ENCODE measurements at regions not wholly inside any gene's neighbourhood (a gene's known extent, or its start where the extent isn't known, plus 50 kb on each side); places are given as distances from the start of the nearest gene placed in this dataset.
"Not testable (repeated sequence)": the region's sequence is repeated elsewhere in the genome, so short reads cannot be mapped to it uniquely, and the experiment has no call there.

DNA sequence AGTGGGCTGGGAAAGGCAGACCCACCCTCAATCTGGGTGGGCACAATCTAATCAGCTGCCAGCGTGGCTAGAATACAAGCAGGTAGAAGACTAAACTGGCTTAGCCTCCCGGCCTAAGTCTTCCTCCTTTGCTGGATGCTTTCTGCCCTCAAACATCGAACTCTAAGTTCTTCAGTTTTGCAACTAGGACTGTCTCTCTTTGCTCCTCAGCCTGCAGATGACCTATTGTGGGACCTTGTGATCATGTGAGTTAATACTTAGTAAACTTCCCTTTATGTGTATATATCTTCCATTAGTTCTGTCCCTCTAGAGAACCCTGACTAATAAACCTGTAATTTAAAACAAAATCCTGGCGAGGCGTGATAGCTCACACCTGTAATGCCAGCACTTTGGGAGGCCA lies 51.8 kb upstream of the SLC39A8 start:
- DNase-seq (ENCODE audit: low read depth); H3K4me3 ChIP-seq (ENCODE audit: control insufficient read depth, low read depth, low read length): not testable (repeated sequence)

DNA sequence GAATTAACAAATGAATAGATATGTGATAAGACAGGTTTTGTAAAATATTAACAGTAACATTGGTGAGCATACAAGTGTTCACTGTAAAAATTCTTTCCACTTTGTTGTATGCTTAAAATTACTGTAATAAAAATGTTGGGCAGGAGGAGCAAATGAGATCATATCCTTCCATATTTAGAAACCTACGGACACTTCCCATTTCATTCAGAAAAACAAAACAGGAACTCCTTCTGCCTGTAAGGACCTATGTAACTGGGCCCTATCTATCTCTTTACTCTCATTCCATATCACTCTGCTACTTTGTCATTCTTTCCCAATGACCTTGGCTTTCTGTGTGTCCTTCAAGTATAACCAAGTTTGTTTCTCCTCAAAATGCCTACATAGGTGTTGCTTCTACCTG lies 53.7 kb upstream of the SLC39A8 start:
- TF ChIP-seq, protein P1, sequence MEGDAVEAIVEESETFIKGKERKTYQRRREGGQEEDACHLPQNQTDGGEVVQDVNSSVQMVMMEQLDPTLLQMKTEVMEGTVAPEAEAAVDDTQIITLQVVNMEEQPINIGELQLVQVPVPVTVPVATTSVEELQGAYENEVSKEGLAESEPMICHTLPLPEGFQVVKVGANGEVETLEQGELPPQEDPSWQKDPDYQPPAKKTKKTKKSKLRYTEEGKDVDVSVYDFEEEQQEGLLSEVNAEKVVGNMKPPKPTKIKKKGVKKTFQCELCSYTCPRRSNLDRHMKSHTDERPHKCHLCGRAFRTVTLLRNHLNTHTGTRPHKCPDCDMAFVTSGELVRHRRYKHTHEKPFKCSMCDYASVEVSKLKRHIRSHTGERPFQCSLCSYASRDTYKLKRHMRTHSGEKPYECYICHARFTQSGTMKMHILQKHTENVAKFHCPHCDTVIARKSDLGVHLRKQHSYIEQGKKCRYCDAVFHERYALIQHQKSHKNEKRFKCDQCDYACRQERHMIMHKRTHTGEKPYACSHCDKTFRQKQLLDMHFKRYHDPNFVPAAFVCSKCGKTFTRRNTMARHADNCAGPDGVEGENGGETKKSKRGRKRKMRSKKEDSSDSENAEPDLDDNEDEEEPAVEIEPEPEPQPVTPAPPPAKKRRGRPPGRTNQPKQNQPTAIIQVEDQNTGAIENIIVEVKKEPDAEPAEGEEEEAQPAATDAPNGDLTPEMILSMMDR (IDR thresholded peaks at IDR 0.05; ENCODE audit: control insufficient read depth, insufficient read depth, low read depth, low read length, missing control alignments): no peak
- no peak for DNase-seq (ENCODE audit: low read depth)
- no peak overlapping the region for H3K4me3 ChIP-seq (ENCODE audit: control insufficient read depth, low read depth, low read length)

DNA sequence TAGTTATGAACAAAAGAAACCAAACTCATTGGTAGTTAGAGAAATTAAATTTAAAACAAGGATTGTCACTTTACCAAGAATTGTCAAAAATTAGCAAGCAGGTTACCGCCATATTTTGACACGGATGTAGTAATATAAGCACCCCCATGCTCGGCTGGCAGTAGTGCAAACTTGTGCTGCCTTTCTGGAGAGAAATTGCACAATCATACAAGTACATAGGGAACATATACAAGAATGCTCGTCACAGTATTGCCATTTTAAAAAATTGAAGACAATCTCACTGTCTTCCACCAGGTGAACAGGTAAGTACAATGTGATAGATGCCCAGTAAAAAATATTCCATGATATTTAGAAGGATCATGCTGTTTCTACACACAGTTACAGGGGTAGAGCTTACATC lies 55.6 kb upstream of the SLC39A8 start:
- H3K4me3 ChIP-seq (ENCODE audit: control insufficient read depth, low read depth, low read length): no peak overlapping the region
- TF ChIP-seq, protein P1 (IDR thresholded peaks at IDR 0.05; ENCODE audit: control insufficient read depth, insufficient read depth, low read depth, low read length, missing control alignments): no peak
- no peak for DNase-seq (ENCODE audit: low read depth)

DNA sequence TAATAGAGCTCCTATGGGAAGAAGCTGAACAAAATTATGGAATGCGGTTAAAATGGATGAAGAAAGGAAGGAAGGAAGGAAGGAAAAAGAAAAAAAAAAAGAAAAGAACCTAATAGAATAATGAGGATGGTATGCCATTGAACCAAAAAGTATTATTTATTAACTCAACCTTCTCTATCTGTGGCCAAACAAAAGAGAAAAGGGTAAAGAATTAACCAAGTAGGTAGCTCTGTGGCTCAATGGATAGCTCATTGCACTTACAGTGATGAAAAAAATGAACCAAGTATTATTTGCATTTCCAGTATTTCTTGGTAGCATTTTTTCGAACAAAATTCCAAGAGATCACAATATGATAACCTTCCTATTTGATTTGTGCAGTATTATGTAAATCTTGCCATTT lies 56.9 kb upstream of the SLC39A8 start:
- no peak overlapping the region for H3K4me3 ChIP-seq (ENCODE audit: control insufficient read depth, low read depth, low read length)
- DNase-seq (ENCODE audit: low read depth): no peak
- TF ChIP-seq, protein P1 (IDR thresholded peaks at IDR 0.05; ENCODE audit: control insufficient read depth, insufficient read depth, low read depth, low read length, missing control alignments): no peak

DNA sequence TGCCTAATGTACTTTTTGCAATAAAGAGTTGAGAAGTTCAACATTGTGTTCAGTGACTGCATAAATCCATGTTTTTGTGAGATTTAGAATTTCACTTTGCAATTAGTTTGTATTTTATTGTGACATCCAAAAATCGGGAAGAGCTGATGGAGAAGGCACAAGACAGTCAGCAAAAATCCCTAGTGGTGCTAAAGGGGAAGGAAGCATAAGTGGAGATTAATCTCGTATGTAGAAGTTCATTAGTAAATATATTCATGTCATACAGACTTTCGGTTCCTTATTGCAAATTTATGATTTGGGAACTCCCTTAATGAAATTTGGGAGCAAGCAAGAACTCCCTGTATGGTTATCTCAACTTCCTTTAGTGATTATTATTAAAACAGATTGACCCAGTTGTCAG lies 57.8 kb upstream of the SLC39A8 start:
- H3K4me3 ChIP-seq (ENCODE audit: control insufficient read depth, low read depth, low read length): no peak overlapping the region
- no peak for DNase-seq (ENCODE audit: low read depth)
- TF ChIP-seq, protein P1 (IDR thresholded peaks at IDR 0.05; ENCODE audit: control insufficient read depth, insufficient read depth, low read depth, low read length, missing control alignments): no peak

DNA sequence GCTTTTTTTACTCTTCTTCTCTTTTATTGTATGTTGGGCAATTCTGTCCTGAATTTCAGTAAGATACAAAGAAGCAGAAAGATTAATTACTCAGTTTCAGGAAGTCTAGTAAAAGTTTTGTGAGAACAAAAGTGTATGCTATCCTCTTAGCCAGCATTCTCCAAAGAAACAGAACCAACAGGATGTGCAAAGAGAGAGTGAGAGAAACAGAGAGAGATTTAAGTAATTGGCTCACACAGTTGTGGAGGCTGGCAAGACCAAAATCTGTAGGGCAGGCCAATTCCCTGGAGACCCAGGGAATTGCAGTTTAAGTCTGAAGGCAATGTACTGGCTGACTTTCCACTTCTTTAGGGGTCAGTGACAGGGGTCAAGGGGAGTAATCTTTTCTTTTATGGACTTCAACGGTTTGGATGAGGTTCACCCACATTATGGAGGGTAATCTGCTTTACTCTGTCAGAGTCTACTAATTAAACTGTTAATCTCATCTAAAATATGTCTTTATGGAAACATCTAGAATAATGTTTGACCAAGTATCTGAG lies 59.2 kb upstream of the SLC39A8 start:
- H3K4me3 ChIP-seq (ENCODE audit: control insufficient read depth, low read depth, low read length): no peak overlapping the region
- DNase-seq (ENCODE audit: low read depth): peak; percentile 41
- TF ChIP-seq, protein P1 (IDR thresholded peaks at IDR 0.05; ENCODE audit: control insufficient read depth, insufficient read depth, low read depth, low read length, missing control alignments): no peak

DNA sequence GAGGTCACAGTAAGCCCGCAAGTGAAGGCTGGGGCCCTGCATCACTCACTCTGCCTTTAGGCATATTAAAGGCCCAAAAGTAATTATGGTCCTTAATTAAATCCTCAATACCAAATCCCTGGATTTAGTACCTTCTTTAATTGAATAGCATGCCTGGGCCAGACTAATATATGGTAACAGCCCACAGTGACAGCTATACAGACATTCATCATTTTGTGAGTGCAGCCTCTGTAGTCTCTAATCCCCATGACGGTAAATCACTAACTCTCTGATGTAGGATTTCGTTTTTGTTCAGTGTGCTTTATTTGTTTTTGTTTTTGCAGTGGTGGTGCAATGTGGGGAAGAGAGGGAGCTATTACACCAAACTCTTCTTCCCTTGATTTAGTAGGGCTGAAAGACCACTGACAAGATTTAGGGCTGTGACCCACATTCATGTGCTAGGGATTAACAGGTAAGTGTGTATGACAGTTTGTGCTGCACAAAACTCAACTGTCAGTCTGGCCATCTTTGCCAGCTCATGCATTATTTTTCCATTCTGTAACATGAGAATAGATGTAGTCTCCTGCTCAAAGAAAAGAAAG lies 60.6 kb upstream of the SLC39A8 start:
- H3K4me3 ChIP-seq (ENCODE audit: control insufficient read depth, low read depth, low read length): no peak overlapping the region
- no peak for DNase-seq (ENCODE audit: low read depth)
- TF ChIP-seq, protein P1 (IDR thresholded peaks at IDR 0.05; ENCODE audit: control insufficient read depth, insufficient read depth, low read depth, low read length, missing control alignments): no peak

DNA sequence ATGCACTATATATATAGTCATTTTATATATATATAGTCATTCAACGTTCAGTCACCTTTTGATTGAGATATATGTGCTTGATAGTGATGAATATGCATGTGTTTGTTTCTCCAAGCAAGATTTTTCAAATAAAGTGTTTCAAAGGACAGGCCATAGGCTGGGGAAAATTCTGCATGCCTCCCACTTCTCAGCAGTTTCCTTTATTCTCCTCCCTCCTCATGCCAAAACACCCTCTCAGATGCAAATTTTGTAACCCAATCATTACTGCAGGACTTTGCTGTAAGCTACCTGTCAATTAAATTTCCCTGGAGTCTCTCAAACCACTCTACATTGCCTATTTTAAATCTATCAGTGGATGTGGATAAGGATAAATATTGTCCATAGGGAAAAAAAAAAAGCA lies 65.6 kb upstream of the SLC39A8 start:
- DNase-seq (ENCODE audit: low read depth): not testable (repeated sequence)

More for the DNA sequence above, 65.6 kb upstream of the SLC39A8 start:
- H3K4me3 ChIP-seq (ENCODE audit: control insufficient read depth, low read depth, low read length): not testable (repeated sequence)

Measured in AG09309 (cell line).